Vagina (tissue), 2 donors: ENCODE measurements at regions not wholly inside any gene's neighbourhood (a gene's known extent, or its start where the extent isn't known, plus 50 kb on each side); places are given as distances from the start of the nearest gene placed in this dataset.
"Not testable (repeated sequence)": the region's sequence is repeated elsewhere in the genome, so short reads cannot be mapped to it uniquely, and the experiment has no call there.

Experiments
- DNase-seq, 2 donors: peaks; one replicate each; pipeline ENCODE4 v3.0.0-alpha.2; 2017; ENCODE audit errors: extremely low spot score in 2 of 2
- H3K27ac ChIP-seq: fragments of 200-600 bp; sonication (generic); one replicate; pipeline ENCODE4 v1.5.1; 2019
- H3K27me3 ChIP-seq: fragments of 200-600 bp; sonication (generic); one replicate; pipeline ENCODE4 v1.5.1; 2019
- H3K36me3 ChIP-seq, 2 donors: fragments of 200-600 bp; sonication (generic); one replicate each; pipeline ENCODE4 v1.5.1; 2017 to 2019
- H3K4me1 ChIP-seq: fragments of 200-600 bp; sonication (generic); one replicate; pipeline ENCODE4 v1.5.1; 2019
- H3K4me3 ChIP-seq, 2 donors: fragments of 200-600 bp; sonication (generic); 1 replicate in 1 of 2; 2 replicates in 1 of 2; pipeline ENCODE4 v1.5.1; 2016 to 2019
- H3K9me3 ChIP-seq: fragments of 200-600 bp; sonication (generic); one replicate; pipeline ENCODE4 v1.5.1; 2019
- POLR2A ChIP-seq, 2 donors: fragments of 450-650 bp; IDR thresholded peaks; one replicate each; pipeline ENCODE4 v1.6.1; 2017; ENCODE audit warnings: antibody characterized with exemption in 2 of 2, mild to moderate bottlenecking in 2 of 2, moderate library complexity in 2 of 2
- POLR2AphosphoS5 ChIP-seq, 2 donors: sonication (generic); formaldehyde crosslinking; IDR thresholded peaks; one replicate each; pipeline ENCODE4 v1.9.0; 2017; ENCODE audit warnings: antibody characterized with exemption in 2 of 2, mild to moderate bottlenecking in 2 of 2, low read depth in 1 of 2; ENCODE audit not compliant: insufficient read depth in 1 of 2
- intact Hi-C: fragments of 100-400 bp; cut with DNase I; formaldehyde crosslinking; loops from one replicate; pipeline ENCODE4 v1.15.1; 2023
- TF ChIP-seq, protein P1 (sequence below), 3 experiments: fragments of 450-650 bp in 2 of 3; fragments of 200-600 bp in 1 of 3; sonication (generic) in 1 of 3; IDR thresholded peaks; one replicate each; pipeline ENCODE4 v1.5.1; 2017 to 2019; ENCODE audit warnings: antibody characterized with exemption in 3 of 3, mild to moderate bottlenecking in 2 of 3, moderate library complexity in 2 of 3

DNA sequence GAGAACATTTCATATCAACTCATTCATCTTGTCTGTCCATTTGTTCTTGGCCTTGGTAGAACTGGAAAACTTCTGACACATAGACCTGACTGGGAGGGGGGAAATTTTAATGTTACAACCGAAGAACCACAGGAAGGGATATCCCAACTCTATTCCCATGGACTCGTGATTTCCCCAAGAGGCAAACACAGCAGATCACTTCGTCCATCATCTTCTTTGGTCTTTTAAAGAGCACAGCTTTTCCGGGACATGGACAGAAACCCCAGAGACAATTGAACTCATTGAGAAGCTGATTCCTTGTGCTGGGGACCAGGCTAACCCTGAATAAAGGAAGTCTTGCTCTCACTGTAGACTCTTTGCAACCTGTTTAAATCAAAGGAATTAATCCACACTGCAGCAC lies 66.3 kb upstream of the TMEM170B start:
- Histone ChIP-seq H3K36me3 (no peaks in the 10 kb centered on the region), H3K9me3 (no peaks in the 10 kb centered on the region), H3K27me3 (no peaks in the 10 kb centered on the region), H3K27ac (no peak overlapping the region), H3K4me1 (peaks cover 10% of the 10 kb centered on the region), H3K4me3 (no peak overlapping the region)
- DNase-seq = no peak
- intact Hi-C loops = no loop called here
- TF ChIP-seq POLR2A (IDR thresholded peaks at IDR 0.05) (no peak), POLR2AphosphoS5 (IDR thresholded peaks at IDR 0.05; ENCODE audit: insufficient read depth in 1 of 2, low read depth in 1 of 2) (no peak)
- TF ChIP-seq, protein P1, sequence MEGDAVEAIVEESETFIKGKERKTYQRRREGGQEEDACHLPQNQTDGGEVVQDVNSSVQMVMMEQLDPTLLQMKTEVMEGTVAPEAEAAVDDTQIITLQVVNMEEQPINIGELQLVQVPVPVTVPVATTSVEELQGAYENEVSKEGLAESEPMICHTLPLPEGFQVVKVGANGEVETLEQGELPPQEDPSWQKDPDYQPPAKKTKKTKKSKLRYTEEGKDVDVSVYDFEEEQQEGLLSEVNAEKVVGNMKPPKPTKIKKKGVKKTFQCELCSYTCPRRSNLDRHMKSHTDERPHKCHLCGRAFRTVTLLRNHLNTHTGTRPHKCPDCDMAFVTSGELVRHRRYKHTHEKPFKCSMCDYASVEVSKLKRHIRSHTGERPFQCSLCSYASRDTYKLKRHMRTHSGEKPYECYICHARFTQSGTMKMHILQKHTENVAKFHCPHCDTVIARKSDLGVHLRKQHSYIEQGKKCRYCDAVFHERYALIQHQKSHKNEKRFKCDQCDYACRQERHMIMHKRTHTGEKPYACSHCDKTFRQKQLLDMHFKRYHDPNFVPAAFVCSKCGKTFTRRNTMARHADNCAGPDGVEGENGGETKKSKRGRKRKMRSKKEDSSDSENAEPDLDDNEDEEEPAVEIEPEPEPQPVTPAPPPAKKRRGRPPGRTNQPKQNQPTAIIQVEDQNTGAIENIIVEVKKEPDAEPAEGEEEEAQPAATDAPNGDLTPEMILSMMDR (IDR thresholded peaks at IDR 0.05) = no peak

- Histone ChIP-seq H3K27ac (no peak overlapping the region), H3K9me3 (no peaks in the 10 kb centered on the region), H3K36me3 (no peaks in the 10 kb centered on the region), H3K27me3 (no peaks in the 10 kb centered on the region), H3K4me1 (peaks cover 10% of the 10 kb centered on the region), H3K4me3 (no peak overlapping the region)
- intact Hi-C loops = no loop called here
- no peak for DNase-seq
- TF ChIP-seq, protein P1 (IDR thresholded peaks at IDR 0.05) = no peak
- TF ChIP-seq POLR2A (IDR thresholded peaks at IDR 0.05) = no peak
- TF ChIP-seq POLR2AphosphoS5 (IDR thresholded peaks at IDR 0.05; ENCODE audit: insufficient read depth in 1 of 2, low read depth in 1 of 2) = no peak
These were observed 67.9 kb upstream of the TMEM170B start for GRCh38 chr6:11469684-11470083.

GRCh38 chr6:11468271-11468670 lies 69.3 kb upstream of the TMEM170B start:
- H3K4me1 ChIP-seq, H3K4me3 ChIP-seq, intact Hi-C loops, DNase-seq, H3K27ac ChIP-seq, H3K36me3 ChIP-seq, H3K9me3 ChIP-seq, H3K27me3 ChIP-seq: not testable (repeated sequence)

GRCh38 chr6:11467364-11467763 lies 70.2 kb upstream of the TMEM170B start:
- intact Hi-C loops = no loop called here
- DNase-seq = no peak
- no peaks in the 10 kb centered on the region for H3K9me3 ChIP-seq
- no peaks in the 10 kb centered on the region for H3K36me3 ChIP-seq
- no peaks in the 10 kb centered on the region for H3K27me3 ChIP-seq
- no peaks in the 10 kb centered on the region for H3K4me1 ChIP-seq
- no peak overlapping the region for H3K27ac ChIP-seq
- no peak for TF ChIP-seq POLR2AphosphoS5 (IDR thresholded peaks at IDR 0.05; ENCODE audit: insufficient read depth in 1 of 2, low read depth in 1 of 2)
- TF ChIP-seq POLR2A (IDR thresholded peaks at IDR 0.05) = no peak
- TF ChIP-seq, protein P1 (IDR thresholded peaks at IDR 0.05) = no peak
- H3K4me3 ChIP-seq = no peak overlapping the region

- TF ChIP-seq POLR2A (IDR thresholded peaks at IDR 0.05) = no peak
- TF ChIP-seq, protein P1 (IDR thresholded peaks at IDR 0.05) = no peak
- TF ChIP-seq POLR2AphosphoS5 (IDR thresholded peaks at IDR 0.05; ENCODE audit: insufficient read depth in 1 of 2, low read depth in 1 of 2) = no peak
- Histone ChIP-seq H3K4me3 (no peak overlapping the region), H3K27me3 (no peaks in the 10 kb centered on the region), H3K36me3 (no peaks in the 10 kb centered on the region), H3K27ac (no peak overlapping the region), H3K4me1 (no peaks in the 10 kb centered on the region), H3K9me3 (no peaks in the 10 kb centered on the region)
- no peak for DNase-seq
- intact Hi-C loops = no loop called here
These were observed 74.2 kb upstream of the TMEM170B start for GRCh38 chr6:11463398-11463780.
